Spleen (tissue), 7 donors: ENCODE measurements at regions not wholly inside any gene's neighbourhood (a gene's known extent, or its start where the extent isn't known, plus 50 kb on each side); places are given as distances from the start of the nearest gene placed in this dataset.

Source experiments
- POLR2A ChIP-seq, 3 donors: fragments of 450-650 bp; IDR thresholded peaks; one replicate each; pipeline ENCODE4 v1.5.1; 2017; ENCODE audit warnings: antibody characterized with exemption in 3 of 3, mild to moderate bottlenecking in 1 of 3
- POLR2AphosphoS5 ChIP-seq, 3 donors: sonication (generic); formaldehyde crosslinking; IDR thresholded peaks; one replicate each; pipeline ENCODE4 v1.5.1; 2017; ENCODE audit warnings: antibody characterized with exemption in 3 of 3
- TF ChIP-seq, protein P1 (sequence below), 11 experiments: fragments of 200-600 bp in 7 of 11; fragments of 450-650 bp in 4 of 11; sonication (generic) in 4 of 11; IDR thresholded peaks in 8 of 11; conservative IDR thresholded peaks in 3 of 11; 1 replicate in 7 of 11; 2 replicates in 4 of 11; pipeline versions ENCODE4 v1.4.0 to v1.8.0; 2016 to 2021; ENCODE audit warnings: antibody characterized with exemption in 11 of 11, inconsistent platforms in 4 of 11, mild to moderate bottlenecking in 1 of 11
- donor health status: DM: no; HTN: no; CAD: no; lungs with moderate emphysema.
- donor health status: DM: no; HTN: no; CAD: no.
- donor health status: DM: no; HTN: no; CAD: no.

- no peak for TF ChIP-seq POLR2A (IDR thresholded peaks at IDR 0.05)
- TF ChIP-seq, protein P1, sequence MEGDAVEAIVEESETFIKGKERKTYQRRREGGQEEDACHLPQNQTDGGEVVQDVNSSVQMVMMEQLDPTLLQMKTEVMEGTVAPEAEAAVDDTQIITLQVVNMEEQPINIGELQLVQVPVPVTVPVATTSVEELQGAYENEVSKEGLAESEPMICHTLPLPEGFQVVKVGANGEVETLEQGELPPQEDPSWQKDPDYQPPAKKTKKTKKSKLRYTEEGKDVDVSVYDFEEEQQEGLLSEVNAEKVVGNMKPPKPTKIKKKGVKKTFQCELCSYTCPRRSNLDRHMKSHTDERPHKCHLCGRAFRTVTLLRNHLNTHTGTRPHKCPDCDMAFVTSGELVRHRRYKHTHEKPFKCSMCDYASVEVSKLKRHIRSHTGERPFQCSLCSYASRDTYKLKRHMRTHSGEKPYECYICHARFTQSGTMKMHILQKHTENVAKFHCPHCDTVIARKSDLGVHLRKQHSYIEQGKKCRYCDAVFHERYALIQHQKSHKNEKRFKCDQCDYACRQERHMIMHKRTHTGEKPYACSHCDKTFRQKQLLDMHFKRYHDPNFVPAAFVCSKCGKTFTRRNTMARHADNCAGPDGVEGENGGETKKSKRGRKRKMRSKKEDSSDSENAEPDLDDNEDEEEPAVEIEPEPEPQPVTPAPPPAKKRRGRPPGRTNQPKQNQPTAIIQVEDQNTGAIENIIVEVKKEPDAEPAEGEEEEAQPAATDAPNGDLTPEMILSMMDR (IDR thresholded peaks at IDR 0.05 in 8 of 11, conservative IDR thresholded peaks at IDR 0.05 in 3 of 11), result no peak
- no peak for TF ChIP-seq POLR2AphosphoS5 (IDR thresholded peaks at IDR 0.05)
Observed at GRCh38 chr7:131636092-131636491, 79.7 kb upstream of the PODXL start.
